Fibroblast of skin of left quadriceps (primary cell): ENCODE measurements at regions not wholly inside any gene's neighbourhood (a gene's known extent, or its start where the extent isn't known, plus 50 kb on each side); places are given as distances from the start of the nearest gene placed in this dataset.
"Not testable (repeated sequence)": the region's sequence is repeated elsewhere in the genome, so short reads cannot be mapped to it uniquely, and the experiment has no call there.

Source experiments
- DNase-seq, 2 experiments: peaks; one replicate each; pipeline ENCODE4 v3.0.0-alpha.2; 2013; ENCODE audit warnings: low read depth in 2 of 2

DNA sequence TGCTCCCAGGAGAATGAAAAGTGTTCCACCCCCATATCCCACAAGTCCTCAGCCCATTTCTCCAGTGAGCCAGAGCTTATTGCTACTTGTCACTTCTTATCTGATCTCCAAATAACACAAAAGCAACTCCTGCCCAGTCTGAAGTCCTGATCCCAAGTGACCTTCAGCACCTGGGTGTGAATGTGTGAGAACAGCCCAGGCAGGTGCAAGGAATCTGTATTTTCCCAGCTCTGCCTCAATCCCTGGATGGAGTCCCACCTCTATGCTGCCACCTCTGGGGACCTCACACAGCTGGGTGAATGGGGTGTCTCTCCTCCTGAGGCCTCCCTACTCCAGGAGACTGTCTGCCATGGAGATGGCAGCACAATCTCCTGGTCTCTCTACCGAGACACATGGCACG, 402.4 kb upstream of the PROX1 start:
- no peak for DNase-seq

DNA sequence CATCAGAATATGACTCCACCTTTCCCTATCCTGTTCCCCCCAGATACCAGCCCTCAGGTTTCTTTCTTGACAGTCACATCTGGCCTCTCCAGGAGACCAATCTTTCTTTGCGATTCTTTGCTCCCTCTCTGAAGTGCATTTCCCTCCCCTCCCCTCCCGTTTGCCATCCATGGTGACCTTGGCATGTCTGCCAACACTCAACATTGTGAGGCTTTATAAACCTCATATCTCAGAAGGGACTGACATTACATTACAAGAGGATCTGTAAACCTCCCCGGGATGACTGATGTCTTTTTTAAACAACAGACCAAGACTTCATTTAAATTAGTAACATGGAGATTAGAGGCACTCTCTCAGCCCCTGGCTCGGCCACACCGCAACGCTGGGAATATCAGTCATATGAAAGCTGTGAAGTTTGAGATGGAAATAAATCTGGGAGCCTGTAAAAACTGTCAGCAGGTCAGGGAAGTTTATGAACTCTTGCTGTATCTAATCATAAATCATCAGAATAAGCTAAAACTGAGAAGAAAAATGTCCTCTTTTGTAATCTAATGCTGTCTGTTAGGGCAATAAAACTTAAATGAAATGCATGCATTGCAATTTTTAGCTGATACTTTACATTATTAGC, 401.7 kb upstream of the PROX1 start:
- DNase-seq = no peak

DNA sequence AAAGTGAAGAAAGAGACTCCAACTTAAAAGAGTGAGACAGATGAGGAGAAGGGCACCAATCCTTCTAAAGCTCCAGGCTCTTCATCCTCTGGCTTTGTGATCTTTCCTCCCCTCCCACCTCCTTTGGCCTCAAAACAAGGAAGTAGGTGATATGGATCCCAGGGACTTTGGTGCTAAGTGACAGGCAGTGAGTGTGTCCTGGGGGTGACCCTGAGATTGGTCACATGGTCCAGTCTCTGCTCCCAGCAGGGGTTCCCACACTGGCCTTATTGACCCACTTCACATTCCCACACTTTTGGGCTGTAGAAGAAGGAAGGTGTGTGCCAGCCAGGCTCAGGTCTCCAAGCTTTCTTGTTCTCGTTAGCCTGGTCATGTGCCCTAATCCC, 401.2 kb upstream of the PROX1 start:
- DNase-seq = no peak

DNA sequence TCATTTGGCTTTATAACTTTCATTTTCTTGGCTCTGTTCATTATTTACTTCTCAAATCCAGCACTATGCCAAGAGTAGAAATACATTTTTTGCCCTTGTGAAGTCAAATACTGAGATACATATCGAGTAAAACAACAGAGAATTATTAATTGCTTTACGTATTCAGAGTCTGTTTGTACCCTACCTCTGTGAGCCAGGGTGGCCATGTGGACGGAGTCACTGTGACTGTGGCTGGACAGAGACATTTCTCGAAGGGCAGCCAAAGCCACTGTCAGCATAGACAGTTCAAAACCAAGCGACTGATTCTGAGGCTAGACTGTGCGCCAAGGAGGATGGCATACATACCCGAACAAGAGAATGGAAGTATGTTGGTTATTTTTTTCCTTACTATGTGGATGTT, 391.0 kb upstream of the PROX1 start:
- no peak for DNase-seq

DNA sequence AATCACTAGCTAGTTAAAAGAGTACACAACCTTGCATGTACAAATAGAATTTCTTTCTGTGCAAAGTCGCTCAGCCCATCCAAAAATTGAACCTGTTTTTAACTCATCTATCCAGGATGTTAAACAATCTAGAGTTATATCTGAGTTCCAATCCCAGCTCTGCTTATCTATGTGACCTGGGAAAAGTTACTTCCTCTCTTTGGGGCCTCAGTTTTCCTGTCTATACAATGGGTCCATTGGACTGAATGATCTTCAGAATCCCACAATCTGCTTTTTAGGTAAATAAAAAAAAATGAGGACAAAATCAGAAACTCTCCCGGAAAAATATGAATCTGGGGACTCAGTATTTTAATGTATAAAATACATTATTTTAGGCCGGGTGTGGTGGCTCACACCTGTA, 389.5 kb upstream of the PROX1 start:
- DNase-seq = no peak

DNA sequence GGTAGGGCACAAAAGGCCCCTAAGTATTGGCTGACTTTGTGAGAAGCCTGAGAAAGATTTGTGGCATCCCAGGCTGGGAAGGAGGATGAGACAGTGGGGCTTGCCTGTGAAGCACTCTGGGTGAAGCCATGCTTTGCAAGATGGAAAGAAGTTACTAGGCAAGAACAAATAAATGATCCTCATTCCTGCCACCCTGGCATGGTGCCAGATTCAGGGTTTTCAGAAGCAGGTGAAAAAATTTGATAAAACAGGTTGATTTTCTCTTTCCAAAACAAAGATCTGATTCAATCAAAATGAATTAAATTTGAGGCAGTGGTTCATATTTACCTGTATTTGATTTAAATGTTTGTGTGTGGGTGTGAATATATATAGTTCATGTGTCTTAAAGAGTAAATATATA, 386.9 kb upstream of the PROX1 start:
- no peak for DNase-seq

DNA sequence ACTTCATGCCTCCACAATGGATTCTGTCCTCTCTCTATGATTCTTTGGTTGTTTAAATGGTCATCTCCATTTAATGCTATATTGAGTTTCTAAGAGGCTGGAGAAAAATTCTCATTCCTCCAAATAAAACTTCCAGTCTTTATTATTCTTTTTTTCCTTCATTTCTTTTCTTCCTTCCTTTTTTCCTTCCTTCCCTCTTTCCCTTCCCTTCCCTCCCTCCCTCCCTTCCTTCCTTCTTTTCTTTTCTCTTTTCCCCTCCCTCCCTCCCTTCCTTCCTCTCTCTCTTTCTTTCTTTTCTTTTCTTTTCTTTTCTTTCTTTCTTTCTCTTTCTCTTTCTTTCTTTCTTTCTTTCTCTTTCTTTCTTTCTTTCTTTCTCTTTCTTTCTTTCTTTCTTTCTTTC, 386.1 kb upstream of the PROX1 start:
- DNase-seq = not testable (repeated sequence)

DNA sequence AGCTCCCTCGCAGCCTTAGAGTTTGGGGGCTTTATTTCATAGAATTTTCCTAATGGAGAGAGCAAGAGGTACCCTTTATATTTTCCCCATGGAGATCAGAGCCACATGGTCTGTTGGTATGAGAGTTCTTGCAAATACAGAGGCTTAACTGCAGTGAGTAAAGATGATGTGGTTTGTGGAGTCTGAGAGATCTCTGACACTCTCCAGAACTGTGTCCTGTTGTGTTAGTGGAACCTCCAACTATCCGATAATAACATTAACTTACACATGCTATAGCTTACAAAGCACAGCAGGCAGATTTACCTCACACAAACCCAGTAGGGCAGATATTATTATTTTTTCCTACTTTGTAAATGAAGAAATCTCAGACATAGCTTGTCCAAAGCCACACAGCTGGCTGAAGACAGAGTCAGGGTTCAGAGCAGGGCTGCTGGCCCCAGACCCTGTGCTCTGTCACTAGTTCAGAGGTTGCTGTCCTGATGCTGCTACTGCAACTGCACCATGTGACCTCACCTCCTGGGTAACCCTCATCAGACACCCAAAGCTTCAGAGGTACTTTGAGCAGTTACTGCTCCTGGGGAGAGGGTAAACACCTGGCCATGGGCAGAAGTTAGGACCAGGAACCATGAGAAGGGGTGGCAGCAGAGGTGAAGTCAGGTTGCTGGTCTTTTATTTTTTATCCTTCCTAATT, 384.8 kb upstream of the PROX1 start:
- DNase-seq = no peak

DNA sequence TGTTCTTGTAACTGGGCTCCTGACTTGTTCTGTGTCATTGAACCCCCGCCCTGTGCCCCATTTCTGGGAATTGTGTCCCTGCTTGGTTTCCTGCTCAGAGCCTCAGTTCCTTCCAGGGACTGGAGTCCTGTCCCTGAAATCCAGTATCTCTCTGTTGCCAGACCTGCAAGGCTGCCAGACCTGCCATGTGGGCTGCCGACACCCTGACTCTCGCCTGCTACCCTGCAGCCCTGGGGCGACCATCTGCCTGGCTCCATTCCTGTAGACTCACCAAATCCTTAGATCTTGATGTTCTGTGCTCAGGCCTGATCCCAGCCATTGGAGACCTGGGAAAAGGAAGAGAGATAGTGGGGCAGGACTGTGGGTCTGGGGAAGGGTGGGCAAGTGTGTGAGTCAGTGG, 383.3 kb upstream of the PROX1 start:
- DNase-seq = no peak

DNA sequence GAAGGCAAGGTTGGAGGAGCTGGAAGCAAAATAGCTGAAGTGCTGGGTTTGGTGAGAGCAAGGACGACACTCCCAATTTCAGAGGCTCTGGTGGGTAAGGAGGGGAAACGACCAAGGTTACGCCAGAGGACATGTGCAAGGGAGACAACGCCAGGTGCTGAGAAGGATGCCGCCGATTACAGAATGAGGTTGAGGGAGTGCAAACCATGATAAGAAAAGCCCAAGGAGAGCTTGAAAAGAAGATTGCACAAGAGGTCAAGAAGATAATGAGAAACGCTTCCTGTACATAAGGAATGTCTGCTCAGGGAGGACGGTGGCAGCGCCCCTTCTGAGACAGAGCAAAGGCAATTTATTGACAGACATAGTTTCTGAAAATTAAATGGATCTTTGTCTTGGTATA, 382.0 kb upstream of the PROX1 start:
- DNase-seq = no peak

DNA sequence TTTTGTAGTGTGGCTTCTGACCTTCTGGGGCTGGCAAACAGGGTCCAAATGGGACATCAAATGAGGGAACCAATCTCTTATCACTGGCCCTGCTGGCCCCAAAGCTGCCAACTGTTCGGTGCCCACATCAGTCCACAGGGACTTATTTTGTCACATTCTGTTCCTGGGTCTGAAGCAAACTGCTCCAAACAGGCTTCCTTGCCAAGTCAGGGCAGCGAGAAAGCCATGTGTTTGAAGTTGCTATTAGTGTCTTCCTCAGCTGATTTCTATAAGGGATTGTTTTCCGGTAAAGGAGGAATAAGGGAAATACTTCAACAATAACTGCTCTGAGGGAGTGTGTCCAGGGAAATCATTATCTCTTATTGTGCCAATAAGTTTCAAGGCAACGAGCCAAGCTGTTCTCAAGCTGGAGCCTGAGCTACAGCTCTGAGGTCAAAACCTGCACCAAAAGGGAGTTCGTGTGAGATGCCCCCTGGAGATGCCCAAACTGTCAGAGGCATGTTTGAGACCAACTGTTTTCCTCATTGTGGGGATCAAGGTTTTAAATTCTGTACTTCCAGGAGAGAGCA, 381.4 kb upstream of the PROX1 start:
- no peak for DNase-seq

DNA sequence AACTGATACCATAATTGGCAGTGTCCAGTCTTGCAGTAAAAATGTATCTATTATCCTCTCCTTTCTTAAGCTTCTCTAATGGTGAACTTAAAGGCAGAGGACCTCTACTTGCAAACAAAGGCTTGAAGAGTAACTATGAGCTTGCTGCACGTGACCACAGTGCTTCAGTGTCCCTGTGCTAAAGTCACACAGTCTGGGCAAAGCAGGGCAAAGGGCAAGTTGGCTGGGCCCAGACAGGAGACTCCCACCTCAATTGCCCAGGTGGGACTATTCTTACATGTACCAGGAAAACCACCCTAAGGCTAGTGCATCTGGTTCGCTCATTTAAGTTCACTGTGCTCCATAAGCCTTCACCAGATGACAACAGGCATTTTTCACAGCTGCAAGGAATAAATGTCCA, 374.2 kb upstream of the PROX1 start:
- DNase-seq = no peak

DNA sequence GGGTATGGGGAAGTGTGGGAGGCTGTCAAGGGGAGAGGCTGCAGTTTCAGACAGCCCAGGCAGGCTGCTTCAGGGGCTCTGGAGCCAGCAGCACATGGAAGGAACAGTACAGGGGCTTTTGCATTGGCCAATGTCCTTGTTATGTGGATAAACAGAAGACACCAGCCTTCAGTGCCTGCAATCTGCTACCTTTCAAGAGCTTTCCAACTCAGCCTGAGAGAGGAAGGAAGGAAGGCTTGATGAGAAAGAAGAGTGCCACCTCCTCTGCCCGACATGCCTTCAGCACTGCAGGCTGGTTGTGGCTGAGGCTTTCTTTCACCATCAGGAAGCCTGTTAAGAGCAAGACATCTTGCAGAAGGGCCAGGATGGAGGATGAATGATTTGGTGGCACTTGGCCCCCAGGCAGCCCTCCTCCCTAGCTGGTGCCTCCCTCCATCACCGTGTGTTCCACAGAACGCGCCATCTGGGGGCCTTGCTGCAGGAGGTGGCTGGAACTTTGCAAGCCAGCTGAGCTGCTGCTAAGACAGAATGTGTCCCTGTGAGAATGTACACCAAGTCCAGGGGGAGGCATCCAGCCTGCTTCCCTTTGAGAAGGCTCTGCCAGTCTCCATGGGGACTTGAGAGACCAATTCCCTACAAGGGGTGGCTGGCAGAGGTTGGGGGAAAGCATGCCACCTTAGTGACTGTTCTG, 372.4 kb upstream of the PROX1 start:
- no peak for DNase-seq

DNA sequence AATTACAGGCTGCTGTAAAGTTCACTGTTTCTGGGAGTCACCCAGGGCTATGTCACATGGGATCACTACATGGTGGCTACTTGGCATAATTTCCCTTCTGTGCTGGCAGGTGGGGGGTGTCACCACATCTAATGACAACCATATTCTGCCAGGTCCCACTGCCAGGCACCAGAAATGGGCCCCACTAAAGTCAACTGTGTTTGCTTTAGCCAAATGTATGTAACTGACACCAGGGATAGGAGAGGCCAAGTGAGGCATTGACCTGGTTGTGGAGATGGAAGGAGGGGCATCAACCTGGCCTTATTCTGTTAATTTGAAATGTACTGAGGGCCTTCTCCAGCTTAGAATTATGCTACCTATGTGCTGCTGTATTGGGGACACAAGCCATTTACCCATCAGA, 370.6 kb upstream of the PROX1 start:
- no peak for DNase-seq

DNA sequence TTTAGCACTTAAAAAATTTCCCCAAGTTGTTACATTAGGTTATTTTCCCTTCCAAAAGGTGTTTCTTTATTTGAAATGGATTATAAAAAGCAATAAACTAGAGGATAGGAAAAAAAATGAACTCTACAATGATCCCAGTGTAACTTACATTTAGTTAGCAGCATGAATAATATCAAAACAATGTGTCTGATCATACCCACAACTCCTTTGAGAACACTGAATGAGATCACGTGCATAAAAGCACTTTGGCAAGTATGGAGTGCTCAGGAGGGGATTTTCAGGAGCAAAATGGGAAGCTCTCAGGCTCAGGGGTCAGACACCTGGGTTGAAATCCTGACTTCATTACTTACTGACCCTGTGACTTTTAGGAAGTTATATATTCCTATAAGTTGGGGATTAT, 369.7 kb upstream of the PROX1 start:
- no peak for DNase-seq

DNA sequence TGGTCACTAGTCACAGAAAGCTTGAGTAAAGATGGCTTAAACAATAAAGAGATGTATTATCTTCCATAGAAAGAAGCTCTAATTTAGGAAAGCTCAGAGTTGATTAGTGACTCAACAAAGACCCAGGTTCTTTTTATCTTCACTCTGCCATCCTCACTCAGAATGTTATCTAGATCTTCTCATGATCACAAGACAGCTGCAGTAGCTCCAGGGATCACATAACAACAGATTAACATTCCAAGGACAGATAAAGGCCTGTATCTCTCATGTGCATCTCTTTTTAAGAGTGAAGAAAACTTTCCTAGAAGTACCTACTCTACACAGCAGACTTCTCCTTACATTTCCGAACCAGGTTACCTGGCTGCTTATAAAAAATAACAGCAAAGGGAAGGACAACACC, 368.7 kb upstream of the PROX1 start:
- DNase-seq = no peak

DNA sequence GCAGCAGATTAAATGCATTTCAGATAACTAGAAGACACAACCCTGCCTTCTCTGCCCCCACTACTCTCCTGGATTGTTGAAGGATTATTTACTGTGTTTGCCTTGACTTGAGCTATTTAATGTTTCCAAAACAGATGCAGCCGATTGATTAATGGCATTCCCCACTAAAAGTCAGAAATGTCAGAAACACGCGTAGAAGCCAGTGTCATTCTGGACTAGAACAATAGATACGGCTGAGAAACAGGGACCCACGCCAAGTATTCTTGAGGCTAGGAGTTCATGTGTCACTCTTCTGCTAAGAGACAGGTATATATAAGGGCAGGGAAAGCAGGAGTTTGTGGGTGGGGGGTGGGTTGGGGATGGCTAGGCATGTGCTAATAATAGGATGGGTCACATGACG, 366.7 kb upstream of the PROX1 start:
- DNase-seq = no peak

DNA sequence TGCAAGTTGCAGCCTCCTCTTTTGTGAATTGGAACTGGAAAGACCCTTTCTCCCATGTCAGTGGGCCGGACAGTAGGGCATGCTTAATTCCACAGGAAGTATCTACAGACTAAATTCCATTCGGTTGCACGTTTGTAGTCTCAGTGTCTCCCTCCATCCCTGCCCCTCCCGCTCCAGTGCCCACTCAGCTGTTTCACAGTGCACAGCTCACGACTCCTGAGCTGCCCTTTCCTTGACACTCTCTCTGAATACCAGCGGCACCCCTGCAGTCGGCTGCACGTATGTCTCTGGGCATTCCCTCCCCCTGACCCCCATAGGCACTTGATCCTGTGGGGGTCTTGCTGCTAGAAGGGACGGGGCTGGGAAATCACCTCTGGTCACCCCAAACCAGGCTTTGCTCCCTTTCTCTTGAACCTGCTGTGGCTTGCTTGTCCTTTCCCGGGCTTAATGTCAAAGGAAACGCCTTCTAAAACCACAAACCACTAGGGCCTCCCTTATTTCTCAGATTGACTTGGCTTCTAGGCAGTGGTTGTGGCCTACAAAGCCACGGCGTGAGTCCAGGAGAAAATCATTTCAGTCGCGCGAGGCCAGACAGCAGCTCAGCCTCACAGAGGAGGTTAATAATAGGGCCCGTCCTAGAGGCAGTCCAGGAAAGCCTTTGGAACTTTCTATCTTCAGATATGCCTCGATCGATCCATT, 365.3 kb upstream of the PROX1 start:
- no peak for DNase-seq

DNA sequence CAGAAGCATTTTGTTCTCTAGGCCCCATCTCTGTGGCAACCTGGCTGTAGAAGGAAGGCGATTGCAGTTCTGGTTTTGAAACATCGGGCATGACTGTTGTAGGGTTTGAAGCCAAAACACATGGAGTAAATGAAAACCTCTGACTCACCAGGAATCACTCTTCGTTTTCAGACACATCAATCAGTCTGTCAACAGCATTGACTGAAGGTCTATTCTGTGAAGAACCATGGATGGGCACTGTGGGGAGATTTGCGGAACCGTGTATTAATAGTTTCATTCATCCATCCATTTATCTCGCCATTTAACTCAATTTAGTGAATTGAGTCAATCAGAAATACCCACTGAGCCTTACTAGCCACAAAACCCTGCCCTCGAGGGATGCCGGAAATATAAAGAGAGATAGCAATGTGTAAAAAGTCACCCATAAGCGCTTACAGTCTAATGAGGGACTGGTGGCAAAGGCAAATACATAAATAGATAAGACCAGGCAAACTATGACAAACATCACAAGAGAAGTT, 364.6 kb upstream of the PROX1 start:
- DNase-seq = no peak

DNA sequence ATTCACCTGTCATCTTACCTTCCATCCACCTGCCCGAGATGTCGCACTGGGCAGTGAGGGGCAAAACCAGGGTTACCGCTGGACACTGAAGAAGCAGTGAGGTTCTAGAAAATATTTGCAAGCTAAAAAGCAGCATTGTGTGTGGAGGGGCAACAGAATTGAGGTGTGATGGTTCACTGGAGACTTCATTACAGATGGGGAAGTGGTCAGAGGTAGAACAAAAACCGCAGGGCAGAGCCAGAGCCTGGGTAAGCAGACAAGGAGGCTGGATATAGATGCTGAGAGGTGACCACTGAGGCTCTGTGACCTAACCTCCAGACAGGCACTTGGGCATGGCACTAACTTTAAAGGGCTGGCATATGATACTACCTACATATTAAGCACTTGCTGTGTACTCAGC, 363.9 kb upstream of the PROX1 start:
- DNase-seq = no peak

DNA sequence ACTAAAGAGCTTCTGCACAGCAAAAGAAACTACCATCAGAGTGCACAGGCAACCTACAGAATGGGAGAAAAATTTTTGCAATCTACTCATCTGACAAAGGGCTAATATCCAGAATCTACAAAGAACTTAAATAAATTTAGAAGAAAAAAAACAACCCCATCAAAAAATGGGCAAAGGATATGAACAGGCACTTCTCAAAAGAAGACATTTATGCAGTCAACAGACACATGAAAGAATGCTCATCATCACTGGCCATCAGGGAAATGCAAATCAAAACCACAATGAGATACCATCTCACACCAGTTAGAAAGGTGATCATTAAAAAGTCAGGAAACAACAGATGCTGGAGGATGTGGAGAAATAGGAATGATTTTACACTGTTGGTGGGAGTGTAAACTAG, 351.0 kb upstream of the PROX1 start:
- DNase-seq = not testable (repeated sequence)

DNA sequence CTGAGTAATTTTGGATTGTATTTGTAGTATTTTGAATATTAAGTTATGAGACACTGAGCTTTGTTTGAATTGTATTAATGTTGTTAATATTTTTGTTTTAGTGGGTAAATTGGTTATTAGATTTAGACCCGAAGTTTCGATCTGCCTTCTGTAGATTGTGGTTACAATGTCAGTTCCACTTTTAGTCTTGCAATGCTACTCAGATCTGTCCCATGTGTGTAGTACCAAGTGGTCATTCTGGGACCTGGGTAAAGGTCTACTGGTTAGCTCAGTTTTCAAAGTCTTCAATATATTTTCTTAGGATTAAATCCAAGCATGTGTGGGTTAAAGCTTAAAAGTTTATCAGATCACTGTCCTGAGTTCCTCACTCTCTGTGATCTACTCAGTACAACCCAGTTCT, 346.5 kb upstream of the PROX1 start:
- no peak for DNase-seq
